Thyroid gland (tissue), 4 donors: ENCODE measurements at regions not wholly inside any gene's neighbourhood (a gene's known extent, or its start where the extent isn't known, plus 50 kb on each side); places are given as distances from the start of the nearest gene placed in this dataset.

Experiments
- CTCF ChIP-seq, 6 experiments: fragments of 200-600 bp in 3 of 6; fragments of 450-650 bp in 3 of 6; sonication (generic) in 3 of 6; IDR thresholded peaks; one replicate each; pipeline ENCODE4 v1.5.1; 2016 to 2019; ENCODE audit warnings: antibody characterized with exemption in 6 of 6, mild to moderate bottlenecking in 2 of 6, inconsistent platforms in 1 of 6, moderate library complexity in 1 of 6
- POLR2A ChIP-seq, 2 donors: fragments of 450-650 bp; IDR thresholded peaks; one replicate each; pipeline ENCODE4 v1.6.1; 2017; ENCODE audit warnings: antibody characterized with exemption in 2 of 2, mild to moderate bottlenecking in 2 of 2, moderate library complexity in 1 of 2

- no peak for TF ChIP-seq CTCF (IDR thresholded peaks at IDR 0.05)
- no peak for TF ChIP-seq POLR2A (IDR thresholded peaks at IDR 0.05)
Measured at GRCh38 chr4:28014469-28014868, 1153.8 kb downstream of the STIM2 start.
